Neutrophil (primary cell): ENCODE measurements at regions not wholly inside any gene's neighbourhood (a gene's known extent, or its start where the extent isn't known, plus 50 kb on each side); places are given as distances from the start of the nearest gene placed in this dataset.

Source experiments
- H3K27ac ChIP-seq: fragments of 200-600 bp; sonication (generic); 2 replicates; pipeline ENCODE4 v1.5.1; 2016; ENCODE audit warnings: mild to moderate bottlenecking, moderate library complexity
- H3K27me3 ChIP-seq: fragments of 200-600 bp; sonication (generic); 2 replicates; pipeline ENCODE4 v1.6.0; 2016; ENCODE audit warnings: mild to moderate bottlenecking
- H3K36me3 ChIP-seq: fragments of 200-600 bp; sonication (generic); 2 replicates; pipeline ENCODE4 v1.5.1; 2017
- H3K4me1 ChIP-seq, 2 experiments: fragments of 200-600 bp in 1 of 2; sonication (generic) in 1 of 2; 1 replicate in 1 of 2; 2 replicates in 1 of 2; pipeline versions ENCODE4 v1.5.1 to v1.6.1; 2013 to 2016; ENCODE audit warnings: low read depth in 1 of 2, low read length in 1 of 2, mild to moderate bottlenecking in 1 of 2, moderate library complexity in 1 of 2; ENCODE audit not compliant: control insufficient read depth in 1 of 2, insufficient read depth in 1 of 2
- H3K4me3 ChIP-seq, 2 experiments: fragments of 200-600 bp in 1 of 2; sonication (generic) in 1 of 2; 1 replicate in 1 of 2; 2 replicates in 1 of 2; pipeline ENCODE4 v1.5.1; 2013 to 2016; ENCODE audit warnings: low read depth in 1 of 2, low read length in 1 of 2, mild to moderate bottlenecking in 1 of 2, moderate library complexity in 1 of 2
- H3K9me3 ChIP-seq: fragments of 200-600 bp; sonication (generic); 2 replicates; pipeline ENCODE4 v1.5.1; 2016
- CTCF ChIP-seq: fragments of 200-600 bp; sonication (generic); IDR thresholded peaks from 2 replicates; pipeline ENCODE4 v1.5.1; 2016; ENCODE audit warnings: antibody characterized with exemption

GRCh38 chr17:69914520-69914919 lies 160.5 kb upstream of the KCNJ16 start:
- TF ChIP-seq CTCF: no peak
- Histone ChIP-seq H3K27ac (no peak overlapping the region), H3K4me3 (no peak overlapping the region), H3K4me1 (no peaks in the 10 kb centered on the region), H3K27me3 (no peaks in the 10 kb centered on the region), H3K9me3 (no peaks in the 10 kb centered on the region), H3K36me3 (no peaks in the 10 kb centered on the region)

DNA sequence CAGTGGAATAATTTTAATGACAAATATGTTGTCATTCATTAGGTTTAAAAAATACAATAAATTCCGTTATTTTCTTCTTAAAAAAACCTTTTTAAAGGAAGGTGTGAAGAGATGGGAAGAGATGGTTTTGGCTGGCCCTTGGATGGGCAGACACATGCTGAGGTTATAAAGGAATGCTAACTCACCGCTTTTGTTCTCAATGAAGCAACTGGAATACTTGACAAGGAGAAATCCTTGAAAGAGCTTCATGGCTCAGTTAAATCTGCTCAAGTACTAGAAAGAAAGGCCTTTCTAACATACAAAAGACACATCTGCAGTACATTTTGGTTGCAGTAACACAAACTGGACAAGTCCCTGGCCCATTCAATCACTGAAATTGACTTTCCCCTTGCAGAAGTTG lies 158.3 kb upstream of the KCNJ16 start:
- H3K4me1 ChIP-seq: no peaks in the 10 kb centered on the region
- no peak overlapping the region for H3K4me3 ChIP-seq
- no peak for TF ChIP-seq CTCF
- H3K9me3 ChIP-seq: no peaks in the 10 kb centered on the region
- no peaks in the 10 kb centered on the region for H3K27me3 ChIP-seq
- H3K36me3 ChIP-seq: no peaks in the 10 kb centered on the region
- H3K27ac ChIP-seq: no peak overlapping the region

- Histone ChIP-seq H3K4me3 (no peak overlapping the region), H3K9me3 (no peaks in the 10 kb centered on the region), H3K4me1 (no peaks in the 10 kb centered on the region), H3K36me3 (no peaks in the 10 kb centered on the region), H3K27me3 (no peaks in the 10 kb centered on the region), H3K27ac (no peak overlapping the region)
- TF ChIP-seq CTCF: no peak
Observed at GRCh38 chr17:69918164-69918563, 156.9 kb upstream of the KCNJ16 start.

DNA sequence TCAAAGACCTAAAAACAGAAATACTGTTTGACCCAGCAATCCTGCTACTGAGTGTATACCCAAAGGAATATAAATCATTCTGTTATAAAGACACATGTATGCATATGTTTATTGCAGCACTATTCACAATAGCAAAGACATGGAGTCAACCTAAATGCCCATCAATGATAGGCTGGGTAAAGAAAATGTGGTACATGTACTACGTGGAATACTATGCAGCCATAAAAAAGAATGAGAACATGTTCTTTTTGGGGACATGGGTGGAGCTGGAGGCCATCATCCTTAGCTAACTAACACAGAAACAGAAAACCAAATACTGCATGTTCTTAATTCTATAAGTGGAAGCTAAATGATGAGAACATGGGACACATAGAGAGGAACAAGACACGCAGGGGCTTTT lies 155.2 kb upstream of the KCNJ16 start:
- H3K4me1 ChIP-seq: no peaks in the 10 kb centered on the region
- H3K4me3 ChIP-seq: no peak overlapping the region
- H3K27ac ChIP-seq: no peak overlapping the region
- no peaks in the 10 kb centered on the region for H3K9me3 ChIP-seq
- H3K36me3 ChIP-seq: no peaks in the 10 kb centered on the region
- TF ChIP-seq CTCF: no peak
- H3K27me3 ChIP-seq: no peaks in the 10 kb centered on the region

DNA sequence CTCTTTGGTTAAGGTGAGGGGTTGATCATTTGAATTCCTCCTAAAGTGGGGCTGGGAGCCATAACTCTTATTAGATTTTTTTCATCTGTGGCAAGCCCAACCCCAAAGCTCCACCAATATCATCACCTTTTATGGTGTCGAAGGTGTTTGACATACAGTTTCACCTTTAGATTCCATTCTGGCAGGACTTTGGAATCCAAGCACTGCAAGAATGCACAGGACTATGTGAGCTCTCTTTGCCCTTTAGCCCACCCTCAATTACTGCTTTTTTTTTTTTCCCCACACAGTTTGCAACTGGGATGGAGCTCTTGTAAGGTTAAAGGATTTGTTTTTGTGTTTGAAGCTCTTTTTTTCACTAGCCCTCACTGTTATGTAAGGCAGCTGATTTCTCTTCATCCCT lies 154.0 kb upstream of the KCNJ16 start:
- no peaks in the 10 kb centered on the region for H3K27me3 ChIP-seq
- no peaks in the 10 kb centered on the region for H3K4me1 ChIP-seq
- no peak overlapping the region for H3K4me3 ChIP-seq
- TF ChIP-seq CTCF: no peak
- no peaks in the 10 kb centered on the region for H3K36me3 ChIP-seq
- no peaks in the 10 kb centered on the region for H3K9me3 ChIP-seq
- H3K27ac ChIP-seq: no peak overlapping the region

GRCh38 chr17:69928611-69929010 lies 146.4 kb upstream of the KCNJ16 start:
- Histone ChIP-seq H3K4me3 (no peak overlapping the region), H3K9me3 (no peaks in the 10 kb centered on the region), H3K27me3 (no peaks in the 10 kb centered on the region), H3K27ac (no peak overlapping the region), H3K4me1 (peaks cover 6 to 10% of the 10 kb centered on the region in 2 experiments), H3K36me3 (no peaks in the 10 kb centered on the region)
- no peak for TF ChIP-seq CTCF
